PC-3 (cell line): ENCODE measurements at regions not wholly inside any gene's neighbourhood (a gene's known extent, or its start where the extent isn't known, plus 50 kb on each side); places are given as distances from the start of the nearest gene placed in this dataset.

Experiments
- ATAC-seq: fragments of 200-7000 bp; cut with Tn5 transposase; 2 replicates; pipeline ENCODE4 v1.9.1; 2020; ENCODE audit warnings: mild to moderate bottlenecking, moderate library complexity
- BruUV-seq: library from RNA; stranded (reverse); fragments of 400-500 nt; replicated peaks from 2 replicates; lab custom pipeline; 2021; lab: Mats Ljungman, UMichigan
- CTCF ChIA-PET: fragments of 300-600 bp; sonication (Branson Sonifier 250); formaldehyde crosslinking; loops from one replicate; lab custom pipeline; 2022; ENCODE audit warnings: antibody characterized with exemption; lab: Charles Lee
- POLR2A ChIA-PET: fragments of 300-600 bp; sonication (Branson Sonifier 250); formaldehyde crosslinking; loops from one replicate; lab custom pipeline; 2022; ENCODE audit warnings: antibody characterized with exemption; ENCODE audit not compliant: unreplicated experiment; lab: Charles Lee
- DNase-seq: peaks from one replicate; pipeline ENCODE4 v3.0.0-alpha.2; 2015
- H2AFZ ChIP-seq: fragments of 300-600 bp; sonication (generic); 2 replicates; pipeline ENCODE4 v1.6.0; 2016; ENCODE audit warnings: antibody characterized with exemption, low read length
- H3F3A ChIP-seq: fragments of 300-600 bp; sonication (generic); one replicate; pipeline ENCODE4 v1.6.0; 2017; ENCODE audit warnings: antibody characterized with exemption, low read length, control low read depth, mild to moderate bottlenecking; ENCODE audit not compliant: unreplicated experiment
- H3K27ac ChIP-seq: fragments of 300-600 bp; sonication (generic); 2 replicates; pipeline ENCODE4 v1.5.1; 2016; ENCODE audit warnings: mild to moderate bottlenecking, low read length
- H3K27me3 ChIP-seq: fragments of 300-600 bp; sonication (generic); 2 replicates; pipeline ENCODE4 v1.6.1; 2016; ENCODE audit warnings: low read length, mixed read lengths
- H3K36me3 ChIP-seq: fragments of 300-600 bp; sonication (generic); 2 replicates; pipeline ENCODE4 v1.6.1; 2016; ENCODE audit warnings: low read depth, mixed run types, low read length, mixed read lengths
- H3K4me1 ChIP-seq: fragments of 300-600 bp; sonication (generic); 2 replicates; pipeline ENCODE4 v1.5.1; 2016; ENCODE audit warnings: low read length; ENCODE audit not compliant: insufficient read depth
- H3K4me2 ChIP-seq: fragments of 300-600 bp; sonication (generic); 2 replicates; pipeline ENCODE4 v1.6.0; 2016; ENCODE audit warnings: low read length
- H3K4me3 ChIP-seq: fragments of 300-600 bp; sonication (generic); 2 replicates; pipeline ENCODE4 v1.5.1; 2016; ENCODE audit warnings: mild to moderate bottlenecking, low read length, mixed read lengths
- H3K79me2 ChIP-seq: fragments of 300-600 bp; sonication (generic); 2 replicates; pipeline ENCODE4 v1.6.1; 2017; ENCODE audit warnings: low read length, mixed read lengths
- H3K9ac ChIP-seq: fragments of 300-600 bp; sonication (generic); 2 replicates; pipeline ENCODE4 v1.6.0; 2016; ENCODE audit warnings: mild to moderate bottlenecking, low read length
- H3K9me2 ChIP-seq: fragments of 300-600 bp; sonication (generic); replicated peaks from 2 replicates; pipeline ENCODE4 v1.6.1; 2016; ENCODE audit warnings: mixed run types, low read length, mixed read lengths
- H3K9me3 ChIP-seq: fragments of 300-600 bp; sonication (generic); 2 replicates; pipeline ENCODE4 v1.6.1; 2016; ENCODE audit warnings: low read length, mixed read lengths
- H4K20me1 ChIP-seq: fragments of 300-600 bp; sonication (generic); 2 replicates; pipeline ENCODE4 v1.6.1; 2016; ENCODE audit warnings: low read length, mixed read lengths
- CTCF ChIP-seq: fragments of 300-600 bp; sonication (generic); conservative IDR thresholded peaks from 2 replicates; pipeline ENCODE4 v1.5.1; 2017; ENCODE audit warnings: antibody characterized with exemption, low read depth, mild to moderate bottlenecking, low read length
- EZH2 ChIP-seq: fragments of 300-600 bp; sonication (generic); IDR thresholded peaks from one replicate; pipeline ENCODE4 v1.6.1; 2017; ENCODE audit warnings: antibody characterized with exemption, mild to moderate bottlenecking, low read length; ENCODE audit not compliant: unreplicated experiment
- EZH2phosphoT487 ChIP-seq: fragments of 300-600 bp; sonication (generic); IDR thresholded peaks from 2 replicates; pipeline ENCODE4 v1.6.1; 2018; ENCODE audit warnings: mild to moderate bottlenecking, antibody characterized with exemption, low read length, borderline replicate concordance
- intact Hi-C: fragments of 100-400 bp; cut with micrococcal nuclease; formaldehyde crosslinking; loops from 2 replicates; pipeline ENCODE4 v1.9.0; 2023

GRCh38 chr4:154928640-154929257 is 147.7 kb downstream of the RBM46 start:
- no peak overlapping the region for H3K27ac ChIP-seq
- ChIA-PET CTCF (interaction anchor here (1.0 to 1.1 kb wide), 3 partner anchors 74 to 279 kb away, joined by 3 to 5 read pairs (median 4); no protein-coding TSS in a partner anchor), POLR2A (no interaction called here)
- H3K4me3 ChIP-seq, result no peak overlapping the region
- H3K79me2 ChIP-seq, result no peaks in the 10 kb centered on the region
- H3K9ac ChIP-seq, result no peak overlapping the region
- H4K20me1 ChIP-seq, result no peaks in the 10 kb centered on the region
- H3K4me1 ChIP-seq, result no peaks in the 10 kb centered on the region
- BruUV-seq, result no TSS peak
- no peak overlapping the region for H2AFZ ChIP-seq
- H3K9me3 ChIP-seq, result no peaks in the 10 kb centered on the region
- intact Hi-C loops, result loop anchor here (1.0 kb wide), 2 partner anchors 74 to 121 kb away; no protein-coding TSS in a partner anchor
- no peaks in the 10 kb centered on the region for H3K36me3 ChIP-seq
- ATAC-seq (peak; percentile 71), DNase-seq (peak; percentile 58)
- H3K4me2 ChIP-seq, result no peak overlapping the region
- no peaks in the 10 kb centered on the region for H3K9me2 ChIP-seq
- no peaks in the 10 kb centered on the region for H3K27me3 ChIP-seq
- H3F3A ChIP-seq, result no peaks in the 10 kb centered on the region
- TF ChIP-seq EZH2 (no peak), CTCF (peak; percentile 74), EZH2phosphoT487 (no peak)

GRCh38 chr4:154936873-154937272 is 155.8 kb downstream of the RBM46 start:
- no TSS peak for BruUV-seq
- Histone ChIP-seq H3K27ac (no peak overlapping the region), H3K36me3 (no peaks in the 10 kb centered on the region), H3K27me3 (no peaks in the 10 kb centered on the region), H3K4me3 (no peak overlapping the region), H3K4me2 (no peak overlapping the region), H2AFZ (no peak overlapping the region), H3K9me2 (no peaks in the 10 kb centered on the region), H3K4me1 (no peaks in the 10 kb centered on the region), H3F3A (no peaks in the 10 kb centered on the region), H3K79me2 (no peaks in the 10 kb centered on the region), H3K9me3 (no peaks in the 10 kb centered on the region), H3K9ac (no peak overlapping the region), H4K20me1 (no peaks in the 10 kb centered on the region)
- TF ChIP-seq EZH2, result no peak
- TF ChIP-seq EZH2phosphoT487, result no peak
- no peak for TF ChIP-seq CTCF
- ChIA-PET POLR2A (no interaction called here), CTCF (no interaction called here)
- DNase-seq, result no peak
- no peak for ATAC-seq
- intact Hi-C loops, result no loop called here

GRCh38 chr4:154939851-154940250 is 158.8 kb downstream of the RBM46 start:
- Histone ChIP-seq H3F3A (no peaks in the 10 kb centered on the region), H2AFZ (no peak overlapping the region), H3K4me1 (no peaks in the 10 kb centered on the region), H3K9me2 (no peaks in the 10 kb centered on the region), H3K4me2 (no peak overlapping the region), H3K4me3 (no peak overlapping the region), H3K9me3 (no peaks in the 10 kb centered on the region), H4K20me1 (no peaks in the 10 kb centered on the region), H3K79me2 (no peaks in the 10 kb centered on the region), H3K9ac (no peak overlapping the region), H3K27me3 (no peaks in the 10 kb centered on the region), H3K36me3 (no peaks in the 10 kb centered on the region), H3K27ac (no peak overlapping the region)
- BruUV-seq, result no TSS peak
- TF ChIP-seq EZH2 (no peak), CTCF (no peak), EZH2phosphoT487 (no peak)
- ChIA-PET CTCF (no interaction called here), POLR2A (no interaction called here)
- ATAC-seq (no peak), DNase-seq (no peak)
- intact Hi-C loops, result no loop called here
